ENCODE measurements at regions not wholly inside any gene's neighbourhood (a gene's known extent, or its start where the extent isn't known, plus 50 kb on each side); places are given as distances from the start of the nearest gene placed in this dataset.

DNA sequence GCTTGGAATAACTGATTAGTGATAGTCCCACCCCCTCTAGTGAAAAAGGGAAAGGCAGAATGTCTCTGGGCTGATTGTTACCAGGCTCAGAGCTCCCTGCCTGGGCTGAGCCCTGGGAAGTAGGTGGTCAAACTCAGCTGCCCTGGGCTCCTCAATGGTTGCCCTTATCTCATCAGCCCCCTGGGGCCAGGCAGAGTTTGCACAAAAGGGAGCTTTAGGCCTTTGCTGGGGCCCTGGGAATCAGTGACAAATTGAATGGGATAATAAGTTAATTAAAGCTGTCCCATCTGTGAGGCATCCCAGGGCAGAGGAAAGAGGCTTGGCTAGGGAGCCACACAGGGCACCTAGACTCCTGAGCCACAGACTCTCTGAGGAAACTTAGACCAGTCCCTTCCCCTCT is 89.0 kb downstream of the EFNB1 start:
- Histone ChIP-seq H3K9me3 (ENCODE audit: control insufficient read depth, insufficient read depth, low read length) (no peaks in the 10 kb centered on the region), H4K20me1 (ENCODE audit: control insufficient read depth, insufficient read depth, low read depth, low read length) (no peaks in the 10 kb centered on the region), H3K36me3 (ENCODE audit: control insufficient read depth, low read length) (no peaks in the 10 kb centered on the region), H3K4me2 (ENCODE audit: low read length) (no peak overlapping the region), H3K4me1 (ENCODE audit: control insufficient read depth, low read length) (no peaks in the 10 kb centered on the region), H3K27me3 (ENCODE audit: control insufficient read depth, low read length) (no peaks in the 10 kb centered on the region), H3F3A (ENCODE audit: control insufficient read depth, insufficient read depth) (no peaks in the 10 kb centered on the region), H3K4me3 (ENCODE audit: low read length) (no peak overlapping the region), H3K27ac (ENCODE audit: low read depth, low read length) (no peak overlapping the region), H3K79me2 (ENCODE audit: control insufficient read depth, low read length) (no peaks in the 10 kb centered on the region), H3K9me2 (replicated peaks; ENCODE audit: control insufficient read depth, low read length) (no peaks in the 10 kb centered on the region)
- no peak for TF ChIP-seq CTCF (IDR thresholded peaks at IDR 0.05; ENCODE audit: low read depth, low read length, poor library complexity, severe bottlenecking)
- no peak for TF ChIP-seq EZH2phosphoT487 (IDR thresholded peaks at IDR 0.05; ENCODE audit: borderline replicate concordance, low read length)

DNA sequence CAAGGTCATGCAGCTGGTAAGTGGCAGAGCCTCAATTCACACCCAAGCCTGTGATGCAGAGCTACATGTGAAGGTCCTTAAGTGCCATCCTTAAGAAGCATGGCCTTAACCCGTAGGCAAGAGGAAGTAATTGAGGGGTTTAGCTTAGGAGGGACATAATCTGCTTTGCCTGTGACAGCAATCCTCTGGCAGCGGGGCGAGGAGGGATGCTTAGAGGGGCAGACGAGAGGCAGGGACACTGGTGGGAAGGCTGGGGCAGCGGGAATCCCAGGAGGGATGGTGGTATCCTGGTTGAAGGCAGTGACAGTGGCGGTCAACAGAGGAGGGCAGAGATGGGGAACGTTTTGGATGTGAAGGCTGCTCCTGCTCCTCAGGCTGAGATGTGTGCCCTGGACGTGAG is 88.1 kb downstream of the EFNB1 start:
- Histone ChIP-seq H3K9me2 (replicated peaks; ENCODE audit: control insufficient read depth, low read length) (no peaks in the 10 kb centered on the region), H3K4me3 (ENCODE audit: low read length) (no peak overlapping the region), H3K27ac (ENCODE audit: low read depth, low read length) (no peak overlapping the region), H3K4me1 (ENCODE audit: control insufficient read depth, low read length) (no peaks in the 10 kb centered on the region), H3K27me3 (ENCODE audit: control insufficient read depth, low read length) (no peaks in the 10 kb centered on the region), H3K4me2 (ENCODE audit: low read length) (no peak overlapping the region), H3F3A (ENCODE audit: control insufficient read depth, insufficient read depth) (no peaks in the 10 kb centered on the region), H3K79me2 (ENCODE audit: control insufficient read depth, low read length) (no peaks in the 10 kb centered on the region), H4K20me1 (ENCODE audit: control insufficient read depth, insufficient read depth, low read depth, low read length) (no peaks in the 10 kb centered on the region), H3K9me3 (ENCODE audit: control insufficient read depth, insufficient read depth, low read length) (no peaks in the 10 kb centered on the region), H3K36me3 (ENCODE audit: control insufficient read depth, low read length) (no peaks in the 10 kb centered on the region)
- TF ChIP-seq CTCF (IDR thresholded peaks at IDR 0.05; ENCODE audit: low read depth, low read length, poor library complexity, severe bottlenecking) = no peak
- no peak for TF ChIP-seq EZH2phosphoT487 (IDR thresholded peaks at IDR 0.05; ENCODE audit: borderline replicate concordance, low read length)

DNA sequence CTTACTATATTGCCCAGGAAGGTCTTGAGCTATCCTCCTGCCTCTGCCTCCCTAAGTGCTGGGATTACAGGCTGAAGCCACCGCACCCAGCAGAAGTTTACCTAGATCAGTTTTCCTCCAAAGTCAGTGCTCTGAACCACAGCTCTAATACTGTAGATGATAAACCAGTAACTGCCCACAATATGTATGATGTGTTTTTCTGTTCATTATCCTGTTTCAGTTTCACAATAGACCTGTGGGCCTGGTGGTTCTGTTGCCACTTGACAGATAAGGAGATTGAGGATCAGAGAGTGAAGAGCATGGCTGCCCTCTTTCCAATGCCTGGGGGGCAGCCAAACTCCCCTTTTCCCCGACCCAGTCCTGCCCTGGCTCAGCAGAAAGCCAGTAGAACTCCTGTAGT is 87.0 kb downstream of the EFNB1 start:
- H3K27me3 ChIP-seq (ENCODE audit: control insufficient read depth, low read length) = no peaks in the 10 kb centered on the region
- TF ChIP-seq EZH2phosphoT487 (IDR thresholded peaks at IDR 0.05; ENCODE audit: borderline replicate concordance, low read length) = no peak
- no peak for TF ChIP-seq CTCF (IDR thresholded peaks at IDR 0.05; ENCODE audit: low read depth, low read length, poor library complexity, severe bottlenecking)

DNA sequence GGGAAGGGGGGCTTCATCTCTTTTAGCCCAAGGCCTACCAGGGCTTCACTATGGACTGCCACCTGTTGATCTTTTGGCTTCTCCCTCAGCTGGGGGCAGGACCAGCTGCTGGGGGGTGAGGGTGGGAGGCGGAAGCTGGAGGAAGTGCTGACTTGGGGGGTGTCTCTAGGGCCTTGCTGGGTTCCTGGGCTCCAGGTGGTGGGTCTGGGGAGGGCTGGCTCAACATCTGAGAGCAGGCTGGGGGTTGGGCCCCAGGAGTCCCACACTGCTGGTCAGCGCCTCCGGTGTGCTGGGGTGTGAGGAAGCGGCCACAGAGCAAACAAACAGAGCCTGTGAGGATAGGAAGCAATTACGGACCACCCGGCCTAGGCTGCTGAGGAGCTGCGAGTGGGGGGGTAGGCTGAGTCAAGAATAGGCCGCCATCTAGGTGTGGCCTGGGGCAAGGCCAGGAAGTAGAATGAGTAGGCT is 85.7 kb downstream of the EFNB1 start:
- Histone ChIP-seq H3K36me3 (ENCODE audit: control insufficient read depth, low read length) (no peaks in the 10 kb centered on the region), H3K27ac (ENCODE audit: low read depth, low read length) (no peak overlapping the region), H3K4me1 (ENCODE audit: control insufficient read depth, low read length) (no peaks in the 10 kb centered on the region), H3K27me3 (ENCODE audit: control insufficient read depth, low read length) (no peaks in the 10 kb centered on the region), H3K4me2 (ENCODE audit: low read length) (no peak overlapping the region), H3K4me3 (ENCODE audit: low read length) (no peak overlapping the region), H3K9me2 (replicated peaks; ENCODE audit: control insufficient read depth, low read length) (no peaks in the 10 kb centered on the region), H4K20me1 (ENCODE audit: control insufficient read depth, insufficient read depth, low read depth, low read length) (no peaks in the 10 kb centered on the region), H3K79me2 (ENCODE audit: control insufficient read depth, low read length) (no peaks in the 10 kb centered on the region), H3F3A (ENCODE audit: control insufficient read depth, insufficient read depth) (no peaks in the 10 kb centered on the region), H3K9me3 (ENCODE audit: control insufficient read depth, insufficient read depth, low read length) (no peaks in the 10 kb centered on the region)
- TF ChIP-seq CTCF (IDR thresholded peaks at IDR 0.05; ENCODE audit: low read depth, low read length, poor library complexity, severe bottlenecking) = no peak
- no peak for TF ChIP-seq EZH2phosphoT487 (IDR thresholded peaks at IDR 0.05; ENCODE audit: borderline replicate concordance, low read length)

More for the DNA sequence above, 87.0 kb downstream of the EFNB1 start:
- Histone ChIP-seq H3K9me3 (ENCODE audit: control insufficient read depth, insufficient read depth, low read length) (no peaks in the 10 kb centered on the region), H3K4me3 (ENCODE audit: low read length) (no peak overlapping the region), H4K20me1 (ENCODE audit: control insufficient read depth, insufficient read depth, low read depth, low read length) (no peaks in the 10 kb centered on the region), H3K36me3 (ENCODE audit: control insufficient read depth, low read length) (no peaks in the 10 kb centered on the region), H3F3A (ENCODE audit: control insufficient read depth, insufficient read depth) (no peaks in the 10 kb centered on the region), H3K4me2 (ENCODE audit: low read length) (no peak overlapping the region), H3K4me1 (ENCODE audit: control insufficient read depth, low read length) (no peaks in the 10 kb centered on the region), H3K79me2 (ENCODE audit: control insufficient read depth, low read length) (no peaks in the 10 kb centered on the region), H3K27ac (ENCODE audit: low read depth, low read length) (no peak overlapping the region), H3K9me2 (replicated peaks; ENCODE audit: control insufficient read depth, low read length) (no peaks in the 10 kb centered on the region)

Data from DOHH2 (cell line).